Upper lobe of right lung (tissue), 1 donor: ENCODE measurements at regions not wholly inside any gene's neighbourhood (a gene's known extent, or its start where the extent isn't known, plus 50 kb on each side); places are given as distances from the start of the nearest gene placed in this dataset.

Source experiments
- ATAC-seq: fragments of 200-7000 bp; cut with Tn5 transposase; one replicate; pipeline ENCODE4 v1.9.1; 2020; ENCODE audit warnings: mild to moderate bottlenecking, moderate library complexity
- DNase-seq: peaks from one replicate; pipeline ENCODE4 v3.0.0-alpha.2; 2020
- H3K27ac ChIP-seq: fragments of 200-600 bp; one replicate; pipeline ENCODE4 v1.8.0; 2022
- H3K27me3 ChIP-seq: fragments of 200-600 bp; one replicate; pipeline ENCODE4 v1.8.0; 2022; ENCODE audit warnings: mild to moderate bottlenecking
- H3K36me3 ChIP-seq: fragments of 200-600 bp; one replicate; pipeline ENCODE4 v1.8.0; 2022
- H3K4me1 ChIP-seq: fragments of 200-600 bp; one replicate; pipeline ENCODE4 v1.8.0; 2022
- H3K4me3 ChIP-seq: fragments of 200-600 bp; one replicate; pipeline ENCODE4 v1.8.0; 2022; ENCODE audit warnings: mild to moderate bottlenecking
- H3K9me3 ChIP-seq: fragments of 200-600 bp; one replicate; pipeline ENCODE4 v1.8.0; 2022
- intact Hi-C: fragments of 100-400 bp; cut with DNase I; formaldehyde crosslinking; loops from one replicate; pipeline ENCODE4 v1.11.0; 2022
- TF ChIP-seq, protein P1 (sequence below): fragments of 200-600 bp; IDR thresholded peaks from one replicate; pipeline ENCODE4 v1.8.0; 2022; ENCODE audit warnings: antibody characterized with exemption
- donor health status: DM: no; HTN: yes; CAD: no; lungs with severe emphysema.

DNA sequence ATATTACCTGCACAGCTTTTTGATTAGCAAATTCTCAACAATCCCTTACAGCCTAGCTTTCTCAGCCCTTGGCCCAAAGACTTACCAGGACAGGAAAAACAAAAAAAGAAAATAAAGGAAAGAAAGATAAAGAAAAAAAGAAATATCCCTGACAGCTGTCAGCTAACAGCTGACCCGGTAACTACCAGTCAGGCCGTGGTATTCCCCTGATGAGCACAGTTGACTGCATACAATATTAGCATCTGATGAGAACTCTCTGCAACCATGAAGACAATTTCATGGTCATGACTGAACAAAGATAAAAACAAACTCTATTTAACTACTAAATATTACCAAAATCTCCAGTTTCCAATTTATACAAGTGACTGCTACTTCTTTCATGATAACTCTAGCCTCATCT is 798.8 kb downstream of the PLA2G4A start:
- Histone ChIP-seq H3K9me3 (no peaks in the 10 kb centered on the region), H3K4me1 (no peaks in the 10 kb centered on the region), H3K36me3 (no peaks in the 10 kb centered on the region), H3K4me3 (no peak overlapping the region), H3K27me3 (no peaks in the 10 kb centered on the region), H3K27ac (no peak overlapping the region)
- DNase-seq (no peak), ATAC-seq (no peak)
- TF ChIP-seq, protein P1, sequence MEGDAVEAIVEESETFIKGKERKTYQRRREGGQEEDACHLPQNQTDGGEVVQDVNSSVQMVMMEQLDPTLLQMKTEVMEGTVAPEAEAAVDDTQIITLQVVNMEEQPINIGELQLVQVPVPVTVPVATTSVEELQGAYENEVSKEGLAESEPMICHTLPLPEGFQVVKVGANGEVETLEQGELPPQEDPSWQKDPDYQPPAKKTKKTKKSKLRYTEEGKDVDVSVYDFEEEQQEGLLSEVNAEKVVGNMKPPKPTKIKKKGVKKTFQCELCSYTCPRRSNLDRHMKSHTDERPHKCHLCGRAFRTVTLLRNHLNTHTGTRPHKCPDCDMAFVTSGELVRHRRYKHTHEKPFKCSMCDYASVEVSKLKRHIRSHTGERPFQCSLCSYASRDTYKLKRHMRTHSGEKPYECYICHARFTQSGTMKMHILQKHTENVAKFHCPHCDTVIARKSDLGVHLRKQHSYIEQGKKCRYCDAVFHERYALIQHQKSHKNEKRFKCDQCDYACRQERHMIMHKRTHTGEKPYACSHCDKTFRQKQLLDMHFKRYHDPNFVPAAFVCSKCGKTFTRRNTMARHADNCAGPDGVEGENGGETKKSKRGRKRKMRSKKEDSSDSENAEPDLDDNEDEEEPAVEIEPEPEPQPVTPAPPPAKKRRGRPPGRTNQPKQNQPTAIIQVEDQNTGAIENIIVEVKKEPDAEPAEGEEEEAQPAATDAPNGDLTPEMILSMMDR: no peak
- intact Hi-C loops: no loop called here

DNA sequence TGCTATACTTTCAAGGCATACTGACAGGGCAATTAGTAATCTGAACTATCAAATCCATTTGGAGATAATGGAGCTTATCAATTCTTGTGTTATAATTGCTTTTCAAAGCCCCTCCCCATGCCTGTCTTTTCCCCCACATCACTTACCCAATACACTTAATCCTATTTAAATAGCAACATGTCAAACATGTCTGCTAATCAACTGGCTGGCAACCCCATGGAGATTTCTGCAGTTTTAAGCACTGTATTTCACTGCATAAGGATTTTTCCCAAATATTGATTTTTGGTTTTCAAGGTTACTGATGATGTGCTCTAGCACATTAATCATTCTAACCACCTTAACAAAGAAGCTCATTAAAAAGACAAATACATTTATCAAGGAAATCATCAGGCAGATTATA is 800.3 kb downstream of the PLA2G4A start:
- DNase-seq (no peak), ATAC-seq (no peak)
- H3K27ac ChIP-seq: no peak overlapping the region
- intact Hi-C loops: no loop called here
- no peaks in the 10 kb centered on the region for H3K27me3 ChIP-seq
- H3K4me1 ChIP-seq: no peaks in the 10 kb centered on the region
- H3K9me3 ChIP-seq: no peaks in the 10 kb centered on the region
- H3K4me3 ChIP-seq: no peak overlapping the region
- no peaks in the 10 kb centered on the region for H3K36me3 ChIP-seq
- TF ChIP-seq, protein P1: no peak

DNA sequence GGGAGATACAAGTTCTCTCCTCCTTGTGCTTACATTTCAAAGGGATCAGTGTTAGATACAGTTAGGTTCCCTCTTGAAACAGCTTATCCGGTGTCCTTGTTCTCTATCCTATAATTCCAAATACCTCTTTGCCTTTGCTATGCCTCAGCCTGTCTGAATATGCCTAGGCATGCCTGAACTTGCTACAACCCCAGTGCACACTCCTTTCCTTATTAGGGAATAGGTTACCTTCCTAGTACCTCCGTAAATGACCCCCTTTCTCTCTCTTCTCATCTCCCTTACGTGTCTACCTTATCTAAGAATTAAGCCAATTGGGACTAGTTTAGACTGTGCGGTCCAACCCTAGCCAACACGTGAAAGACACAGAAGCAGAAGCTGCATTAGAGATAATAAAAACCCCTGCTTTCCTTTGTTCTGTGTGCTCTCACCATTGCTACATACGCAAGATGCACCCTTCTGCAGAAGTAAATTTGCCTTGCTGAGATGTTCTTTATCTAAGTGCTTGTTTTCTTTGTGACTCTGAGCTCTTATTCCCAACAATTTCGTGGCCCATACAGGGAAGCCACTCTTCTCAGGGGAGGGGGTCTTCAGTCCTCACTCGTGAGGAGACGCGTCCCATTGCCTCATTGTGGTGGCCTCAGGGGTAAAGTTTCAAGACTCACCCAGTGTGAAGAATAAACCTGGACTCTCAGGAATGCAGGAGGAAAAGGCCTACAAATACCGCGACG is 802.1 kb downstream of the PLA2G4A start:
- H3K27ac ChIP-seq: no peak overlapping the region
- TF ChIP-seq, protein P1: no peak
- DNase-seq (no peak), ATAC-seq (no peak)
- H3K36me3 ChIP-seq: no peaks in the 10 kb centered on the region
- intact Hi-C loops: no loop called here
- no peak overlapping the region for H3K4me3 ChIP-seq
- no peaks in the 10 kb centered on the region for H3K27me3 ChIP-seq
- H3K4me1 ChIP-seq: no peaks in the 10 kb centered on the region
- no peaks in the 10 kb centered on the region for H3K9me3 ChIP-seq

DNA sequence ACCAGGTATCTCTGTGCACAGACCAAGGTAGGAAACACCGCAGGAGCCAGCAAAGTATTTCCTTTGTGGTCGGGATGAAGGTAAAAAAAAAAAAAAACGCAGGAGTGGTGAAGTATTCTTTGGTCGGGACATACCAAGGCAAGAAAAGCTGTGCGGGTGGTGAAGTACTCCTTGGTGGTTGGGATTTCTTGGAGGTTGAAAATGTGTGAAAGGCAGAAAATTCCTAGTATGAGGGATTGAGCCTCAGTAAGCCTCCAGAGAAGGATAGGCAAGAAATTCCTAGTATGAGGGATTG is 802.6 kb downstream of the PLA2G4A start:
- Histone ChIP-seq H3K9me3 (no peaks in the 10 kb centered on the region), H3K36me3 (no peaks in the 10 kb centered on the region), H3K27me3 (no peaks in the 10 kb centered on the region), H3K27ac (no peak overlapping the region), H3K4me1 (no peaks in the 10 kb centered on the region), H3K4me3 (no peak overlapping the region)
- intact Hi-C loops: no loop called here
- TF ChIP-seq, protein P1: no peak
- ATAC-seq (no peak), DNase-seq (no peak)

DNA sequence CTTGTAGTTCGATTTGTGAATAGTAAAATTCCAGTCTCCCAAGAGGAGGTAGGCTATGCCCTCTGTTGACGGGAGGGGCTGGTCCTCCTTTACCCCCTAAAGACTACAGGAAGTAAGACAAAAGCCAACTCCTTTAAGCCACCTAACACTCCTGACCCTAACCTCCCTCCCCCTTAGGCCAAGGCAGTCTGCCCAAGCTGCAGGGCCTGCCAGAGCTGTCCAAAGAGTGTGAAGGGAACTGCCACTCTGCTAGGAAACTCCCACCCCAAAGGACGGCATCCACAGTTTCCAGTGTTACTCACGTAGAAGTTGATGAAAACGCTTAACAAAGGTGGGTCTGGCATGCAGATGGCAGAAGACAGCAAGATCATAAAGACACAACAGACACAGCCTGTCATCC is 803.2 kb downstream of the PLA2G4A start:
- Histone ChIP-seq H3K4me1 (no peaks in the 10 kb centered on the region), H3K4me3 (no peak overlapping the region), H3K27ac (no peak overlapping the region), H3K9me3 (no peaks in the 10 kb centered on the region), H3K36me3 (no peaks in the 10 kb centered on the region), H3K27me3 (no peaks in the 10 kb centered on the region)
- intact Hi-C loops: no loop called here
- TF ChIP-seq, protein P1: no peak
- ATAC-seq (no peak), DNase-seq (no peak)

DNA sequence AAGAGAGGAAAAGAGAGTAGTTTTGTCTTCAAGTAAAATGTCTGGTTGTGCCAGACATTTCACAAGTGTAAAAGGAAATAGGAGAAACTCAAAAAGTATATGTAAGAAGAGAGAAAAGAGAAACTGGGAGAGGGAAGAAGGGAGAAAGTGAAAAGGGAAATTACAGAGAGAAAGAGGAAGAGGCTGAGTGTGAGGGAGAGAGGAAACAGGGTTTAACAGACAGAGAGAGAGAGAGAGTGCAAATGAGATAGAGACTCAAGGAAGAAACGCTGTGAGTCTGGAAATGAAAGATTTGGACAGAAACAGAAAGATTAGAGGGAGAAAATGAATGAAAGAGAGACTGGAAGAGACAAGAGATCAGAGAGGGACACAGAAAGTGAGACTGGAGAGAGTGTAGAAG is 806.2 kb downstream of the PLA2G4A start:
- no peak overlapping the region for H3K27ac ChIP-seq
- no peak overlapping the region for H3K4me3 ChIP-seq
- no peaks in the 10 kb centered on the region for H3K27me3 ChIP-seq
- TF ChIP-seq, protein P1: no peak
- H3K4me1 ChIP-seq: no peaks in the 10 kb centered on the region
- ATAC-seq (no peak), DNase-seq (no peak)
- H3K9me3 ChIP-seq: no peaks in the 10 kb centered on the region
- no peaks in the 10 kb centered on the region for H3K36me3 ChIP-seq
- intact Hi-C loops: no loop called here
